NOMO-1 (cell line): ENCODE measurements at regions not wholly inside any gene's neighbourhood (a gene's known extent, or its start where the extent isn't known, plus 50 kb on each side); places are given as distances from the start of the nearest gene placed in this dataset.

Experiments used
- DNase-seq, 2 experiments: peaks; one replicate each; lab custom pipeline; 2025; ENCODE audit not compliant: unreplicated experiment in 2 of 2; lab: John Stamatoyannopoulos, UW

GRCh38 chr13:26839682-26840081 lies 79.1 kb upstream of the GPR12 start:
- no peak for DNase-seq

GRCh38 chr13:26838821-26839220 lies 78.2 kb upstream of the GPR12 start:
- DNase-seq: no peak

DNA sequence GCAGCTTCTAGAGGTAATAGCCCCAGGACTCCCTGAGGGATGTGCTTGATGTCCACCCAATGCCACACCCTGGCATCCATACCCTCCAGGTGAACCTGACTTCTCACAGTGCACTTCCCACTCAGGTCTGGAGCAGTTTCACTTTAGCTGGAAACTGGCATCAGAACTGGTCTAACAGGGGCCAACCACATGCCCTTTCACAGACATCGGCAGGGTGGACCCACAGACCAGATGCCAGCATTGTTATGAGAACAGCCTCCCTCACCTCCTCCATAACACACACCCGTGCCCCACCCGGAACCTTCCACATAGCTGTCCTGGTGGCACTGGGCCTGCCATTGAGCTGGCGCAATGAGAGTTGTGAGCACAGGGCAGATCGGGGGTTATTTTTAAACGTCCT lies 77.4 kb upstream of the GPR12 start:
- DNase-seq: no peak

GRCh38 chr13:26837102-26837501 lies 76.5 kb upstream of the GPR12 start:
- no peak for DNase-seq

GRCh38 chr13:26836626-26837025 lies 76.0 kb upstream of the GPR12 start:
- no peak for DNase-seq

DNA sequence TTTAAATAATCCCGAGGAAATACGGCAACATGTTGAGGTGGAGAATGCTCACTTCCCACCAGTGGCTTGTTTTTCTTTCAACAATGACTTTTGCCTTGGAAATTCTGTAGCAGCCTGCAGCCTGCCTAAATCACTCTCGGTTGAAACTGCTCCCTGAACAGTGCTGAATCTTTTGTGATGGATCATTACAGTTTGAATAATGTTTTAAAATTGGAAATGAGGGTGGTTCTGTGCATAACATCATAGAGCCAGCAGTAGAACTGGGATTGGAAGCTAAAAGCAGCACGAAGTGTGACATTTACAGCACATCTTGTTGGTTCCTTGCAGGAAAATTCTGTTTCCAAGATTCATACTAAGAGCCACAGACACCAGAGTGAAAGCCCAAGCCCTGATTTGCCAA lies 74.1 kb upstream of the GPR12 start:
- DNase-seq: no peak

DNA sequence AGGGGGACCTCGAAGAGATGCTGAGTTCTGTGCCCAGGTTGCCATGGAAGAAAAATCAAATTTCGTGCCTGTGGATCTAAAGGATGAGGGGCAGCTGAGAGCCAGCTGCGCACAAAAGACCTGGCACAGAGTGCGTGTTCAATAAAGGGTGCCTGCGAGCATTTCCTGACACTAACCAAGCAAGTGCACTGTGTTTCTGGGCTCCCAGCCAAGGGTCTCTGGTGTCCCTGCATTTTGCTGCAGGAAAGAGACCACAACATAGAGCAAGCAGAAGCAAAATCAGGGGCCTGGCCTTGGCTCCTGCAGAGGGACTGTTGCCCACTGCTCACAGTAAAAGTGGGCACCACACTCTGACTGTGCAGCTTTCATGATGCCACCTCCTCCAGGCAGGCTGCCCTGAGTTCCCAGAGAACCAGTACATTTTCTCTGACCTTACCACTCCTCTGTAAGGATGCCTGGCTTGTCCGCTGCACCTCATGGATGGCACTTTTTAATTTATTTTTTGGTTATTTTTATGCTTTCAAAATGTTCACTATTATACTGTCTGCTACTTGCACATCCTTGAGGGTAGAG lies 70.8 kb upstream of the GPR12 start:
- DNase-seq: no peak

- DNase-seq: no peak
Observed at GRCh38 chr13:26829716-26830115, 69.1 kb upstream of the GPR12 start.

GRCh38 chr13:26824581-26824980 lies 64.0 kb upstream of the GPR12 start:
- no peak for DNase-seq

DNA sequence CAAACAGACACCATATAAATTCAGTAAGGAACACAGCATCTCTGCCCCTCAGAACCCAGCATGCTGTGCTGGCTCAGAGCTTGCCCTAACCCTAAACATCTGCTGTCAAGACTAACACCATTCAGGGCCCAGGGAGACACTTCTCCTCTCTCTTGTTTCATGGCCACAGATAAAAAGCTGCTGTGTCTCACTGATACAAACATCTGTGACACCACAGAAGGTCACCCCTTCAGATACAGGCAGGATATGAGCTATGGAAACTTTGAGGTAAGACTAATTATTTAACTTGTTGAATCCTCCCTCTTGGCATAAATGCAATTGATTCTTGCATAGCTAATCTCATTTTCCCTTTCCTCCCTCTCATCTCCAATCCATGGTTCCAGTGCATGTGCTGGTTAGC lies 61.6 kb upstream of the GPR12 start:
- DNase-seq: no peak

GRCh38 chr13:26821672-26822071 lies 61.1 kb upstream of the GPR12 start:
- DNase-seq: no peak

- DNase-seq: no peak
Observed at GRCh38 chr13:26820871-26821270, 60.3 kb upstream of the GPR12 start.

- DNase-seq: no peak
Observed at GRCh38 chr13:26819046-26819445, 58.5 kb upstream of the GPR12 start.

- no peak for DNase-seq
Observed at GRCh38 chr13:26816881-26817280, 56.3 kb upstream of the GPR12 start.

GRCh38 chr13:26813980-26814348 lies 53.4 kb upstream of the GPR12 start:
- DNase-seq: no peak

- DNase-seq: no peak
Observed at GRCh38 chr13:26813321-26813979, 52.9 kb upstream of the GPR12 start.

DNA sequence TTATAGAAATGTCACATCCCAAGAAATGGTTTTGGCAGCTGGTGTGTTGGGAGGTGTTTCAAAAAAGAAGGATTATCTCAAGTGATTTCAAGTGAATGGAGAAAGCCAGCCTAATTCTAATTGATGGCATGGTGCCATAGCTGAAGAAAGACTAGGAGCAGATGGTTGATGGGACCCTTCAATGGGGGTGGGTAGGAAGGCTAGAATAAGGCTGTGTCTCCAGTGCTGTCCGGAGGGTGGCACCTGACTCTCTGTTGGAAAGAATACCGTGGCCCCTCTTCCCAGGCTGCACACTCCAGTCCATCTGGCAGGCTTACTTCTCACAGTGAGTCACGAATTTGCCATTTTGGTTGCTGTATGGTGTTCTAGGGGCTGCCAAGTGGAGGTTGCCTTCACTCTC lies 51.0 kb upstream of the GPR12 start:
- no peak for DNase-seq
